ENCODE measurements at regions not wholly inside any gene's neighbourhood (a gene's known extent, or its start where the extent isn't known, plus 50 kb on each side); places are given as distances from the start of the nearest gene placed in this dataset.

GRCh38 chr1:50346621-50347020 is 76.6 kb downstream of the DMRTA2 start:
- TF ChIP-seq SIN3A (IDR thresholded peaks at IDR 0.05; ENCODE audit: borderline replicate concordance, insufficient read depth, low read depth, low read length) (no peak), POLR2AphosphoS5 (IDR thresholded peaks at IDR 0.05; ENCODE audit: low read depth, low read length) (no peak), REST (IDR thresholded peaks at IDR 0.05; ENCODE audit: insufficient read depth in 1 of 2, low read depth in 2 of 2, low read length in 1 of 2) (no peak), TCF7L2 (IDR thresholded peaks at IDR 0.05; ENCODE audit: low read depth, low read length) (no peak)
- TF ChIP-seq, protein P1, sequence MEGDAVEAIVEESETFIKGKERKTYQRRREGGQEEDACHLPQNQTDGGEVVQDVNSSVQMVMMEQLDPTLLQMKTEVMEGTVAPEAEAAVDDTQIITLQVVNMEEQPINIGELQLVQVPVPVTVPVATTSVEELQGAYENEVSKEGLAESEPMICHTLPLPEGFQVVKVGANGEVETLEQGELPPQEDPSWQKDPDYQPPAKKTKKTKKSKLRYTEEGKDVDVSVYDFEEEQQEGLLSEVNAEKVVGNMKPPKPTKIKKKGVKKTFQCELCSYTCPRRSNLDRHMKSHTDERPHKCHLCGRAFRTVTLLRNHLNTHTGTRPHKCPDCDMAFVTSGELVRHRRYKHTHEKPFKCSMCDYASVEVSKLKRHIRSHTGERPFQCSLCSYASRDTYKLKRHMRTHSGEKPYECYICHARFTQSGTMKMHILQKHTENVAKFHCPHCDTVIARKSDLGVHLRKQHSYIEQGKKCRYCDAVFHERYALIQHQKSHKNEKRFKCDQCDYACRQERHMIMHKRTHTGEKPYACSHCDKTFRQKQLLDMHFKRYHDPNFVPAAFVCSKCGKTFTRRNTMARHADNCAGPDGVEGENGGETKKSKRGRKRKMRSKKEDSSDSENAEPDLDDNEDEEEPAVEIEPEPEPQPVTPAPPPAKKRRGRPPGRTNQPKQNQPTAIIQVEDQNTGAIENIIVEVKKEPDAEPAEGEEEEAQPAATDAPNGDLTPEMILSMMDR (IDR thresholded peaks at IDR 0.05): no peak

Data from Panc1 (cell line).